ENCODE measurements at regions not wholly inside any gene's neighbourhood (a gene's known extent, or its start where the extent isn't known, plus 50 kb on each side); places are given as distances from the start of the nearest gene placed in this dataset.

DNA sequence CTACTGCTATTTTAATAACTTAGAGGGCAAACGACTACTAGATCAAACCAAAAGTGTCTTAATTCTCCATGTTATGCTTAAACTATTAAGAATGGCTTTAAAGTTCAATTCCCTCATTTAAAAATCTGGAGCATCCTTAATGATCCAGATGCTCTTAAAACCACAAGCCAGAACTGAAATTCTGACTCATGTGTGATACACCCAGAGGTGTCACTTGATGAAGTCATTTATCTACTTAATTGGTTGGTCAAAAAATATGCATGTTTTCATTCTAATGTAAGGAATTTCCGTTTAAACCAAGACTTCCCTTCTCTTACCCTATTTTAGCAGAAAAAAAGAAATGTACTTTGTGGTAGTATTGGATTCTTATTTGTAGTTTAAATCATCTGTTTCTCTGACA is 1261.2 kb upstream of the B3GALT2 start:
- TF ChIP-seq POLR2A (IDR thresholded peaks at IDR 0.05) (no peak), EP300 (IDR thresholded peaks at IDR 0.05) (no peak)
- TF ChIP-seq, protein P1, sequence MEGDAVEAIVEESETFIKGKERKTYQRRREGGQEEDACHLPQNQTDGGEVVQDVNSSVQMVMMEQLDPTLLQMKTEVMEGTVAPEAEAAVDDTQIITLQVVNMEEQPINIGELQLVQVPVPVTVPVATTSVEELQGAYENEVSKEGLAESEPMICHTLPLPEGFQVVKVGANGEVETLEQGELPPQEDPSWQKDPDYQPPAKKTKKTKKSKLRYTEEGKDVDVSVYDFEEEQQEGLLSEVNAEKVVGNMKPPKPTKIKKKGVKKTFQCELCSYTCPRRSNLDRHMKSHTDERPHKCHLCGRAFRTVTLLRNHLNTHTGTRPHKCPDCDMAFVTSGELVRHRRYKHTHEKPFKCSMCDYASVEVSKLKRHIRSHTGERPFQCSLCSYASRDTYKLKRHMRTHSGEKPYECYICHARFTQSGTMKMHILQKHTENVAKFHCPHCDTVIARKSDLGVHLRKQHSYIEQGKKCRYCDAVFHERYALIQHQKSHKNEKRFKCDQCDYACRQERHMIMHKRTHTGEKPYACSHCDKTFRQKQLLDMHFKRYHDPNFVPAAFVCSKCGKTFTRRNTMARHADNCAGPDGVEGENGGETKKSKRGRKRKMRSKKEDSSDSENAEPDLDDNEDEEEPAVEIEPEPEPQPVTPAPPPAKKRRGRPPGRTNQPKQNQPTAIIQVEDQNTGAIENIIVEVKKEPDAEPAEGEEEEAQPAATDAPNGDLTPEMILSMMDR (IDR thresholded peaks at IDR 0.05) = no peak
